GM12878 (cell line): ENCODE measurements at regions not wholly inside any gene's neighbourhood (a gene's known extent, or its start where the extent isn't known, plus 50 kb on each side); places are given as distances from the start of the nearest gene placed in this dataset.

ENCODE experiments used
- ATAC-seq: fragments of 200-7000 bp; cut with Tn5 transposase; 3 replicates; pipeline ENCODE4 v1.9.1; 2020; ENCODE audit warnings: mild to moderate bottlenecking, moderate library complexity
- BruUV-seq: library from RNA; stranded (reverse); fragments of 400-500 nt; replicated peaks from 2 replicates; lab custom pipeline; 2021; lab: Mats Ljungman, UMichigan
- CTCF ChIA-PET: fragments of 300-600 bp; sonication (Branson Sonifier 250); formaldehyde crosslinking; extraction: SDS; loops from one replicate; lab custom pipeline; 2021; ENCODE audit warnings: inconsistent platforms; lab: Yijun Ruan, JAX
- POLR2A ChIA-PET: fragments of 350-600 bp; formaldehyde crosslinking; extraction: SDS; loops from one replicate; lab custom pipeline; 2021; ENCODE audit warnings: inconsistent platforms; lab: Charles Lee
- RAD21 ChIA-PET: fragments of 300-600 bp; sonication (Branson Sonifier 250); formaldehyde crosslinking; loops from one replicate; lab custom pipeline; 2023; ENCODE audit warnings: antibody characterized with exemption; ENCODE audit not compliant: unreplicated experiment; lab: Charles Lee
- SMC1A ChIA-PET: fragments of 300-600 bp; sonication (Branson Sonifier 250); formaldehyde crosslinking; loops from one replicate; lab custom pipeline; 2023; ENCODE audit not compliant: unreplicated experiment, uncharacterized antibody; lab: Charles Lee
- DNase-seq: peaks from one replicate; pipeline ENCODE4 v3.0.0-alpha.2; 2011; ENCODE audit warnings: low read depth, low spot score
- FAIRE-seq: peaks from 3 replicates; lab custom pipeline; 2011; peaks lifted over from hg19 to GRCh38; lab: Jason Lieb, UNC
- H2AFZ ChIP-seq: 2 replicates; pipeline ENCODE4 v1.6.0; 2011; ENCODE audit warnings: low read depth, low read length, control low read depth; ENCODE audit not compliant: control insufficient read depth
- H3K27ac ChIP-seq: 2 replicates; pipeline ENCODE4 v1.5.1; 2011; ENCODE audit warnings: control low read depth; ENCODE audit not compliant: control insufficient read depth, insufficient read depth
- H3K27me3 ChIP-seq, 2 experiments: replicated peaks in 1 of 2; 2 replicates each; pipeline versions ENCODE4 v1.6.0 to v1.6.1; 2011; ENCODE audit warnings: low read length in 1 of 2; ENCODE audit not compliant: control insufficient read depth in 2 of 2, insufficient read depth in 2 of 2
- H3K36me3 ChIP-seq, 2 experiments: 2 replicates each; pipeline ENCODE4 v1.5.1; 2011; ENCODE audit warnings: low read length in 1 of 2; ENCODE audit not compliant: control insufficient read depth in 2 of 2, insufficient read depth in 2 of 2
- H3K4me1 ChIP-seq: 2 replicates; pipeline ENCODE4 v1.6.1; 2011; ENCODE audit warnings: mild to moderate bottlenecking, low read length, moderate library complexity, mixed read lengths; ENCODE audit not compliant: control insufficient read depth, insufficient read depth
- H3K4me2 ChIP-seq: 2 replicates; pipeline ENCODE4 v1.6.0; 2011; ENCODE audit warnings: control low read depth; ENCODE audit not compliant: control insufficient read depth, insufficient read depth
- H3K4me3 ChIP-seq: fragments of 200-600 bp; sonication (generic); 2 replicates; pipeline ENCODE4 v1.5.1; 2016
- H3K79me2 ChIP-seq: 2 replicates; pipeline ENCODE4 v1.6.0; 2011; ENCODE audit warnings: low read length; ENCODE audit not compliant: control insufficient read depth, insufficient read depth
- H3K9ac ChIP-seq: 2 replicates; pipeline ENCODE4 v1.8.0; 2011; ENCODE audit warnings: low read length, control low read depth, mixed read lengths; ENCODE audit not compliant: control insufficient read depth, insufficient read depth
- H3K9me3 ChIP-seq: replicated peaks from 3 replicates; pipeline ENCODE4 v1.5.1; 2011; ENCODE audit warnings: mild to moderate bottlenecking, low read length; ENCODE audit not compliant: control insufficient read depth, insufficient read depth
- H4K20me1 ChIP-seq: 2 replicates; pipeline ENCODE4 v1.6.0; 2011; ENCODE audit not compliant: control insufficient read depth, insufficient read depth
- BACH1 ChIP-seq: fragments of 450-650 bp; IDR thresholded peaks from 2 replicates; pipeline ENCODE4 v1.6.1; 2017; ENCODE audit warnings: mild to moderate bottlenecking, borderline replicate concordance
- BCL11A ChIP-seq: IDR thresholded peaks from 2 replicates; pipeline ENCODE4 v1.6.1; 2011; ENCODE audit warnings: low read depth, low read length
- ETV6 ChIP-seq, 2 experiments: fragments of 450-650 bp in 1 of 2; IDR thresholded peaks in 1 of 2; conservative IDR thresholded peaks in 1 of 2; 2 replicates each; pipeline ENCODE4 v1.6.1; 2014; ENCODE audit warnings: antibody characterized with exemption in 1 of 2, borderline replicate concordance in 1 of 2, low read depth in 1 of 2, mild to moderate bottlenecking in 1 of 2, moderate library complexity in 1 of 2
- JUNB ChIP-seq: IDR thresholded peaks from 2 replicates; pipeline ENCODE4 v1.6.1; 2016; ENCODE audit warnings: antibody characterized with exemption, mild to moderate bottlenecking
- MYB ChIP-seq: fragments of 150-350 bp; IDR thresholded peaks from 2 replicates; pipeline ENCODE4 v1.6.1; 2014; ENCODE audit warnings: mild to moderate bottlenecking, low read depth, low read length, borderline replicate concordance
- NFXL1 ChIP-seq: fragments of 450-650 bp; IDR thresholded peaks from 2 replicates; pipeline ENCODE4 v1.6.1; 2017; ENCODE audit warnings: antibody characterized with exemption, mild to moderate bottlenecking, borderline replicate concordance
- NR2C2 ChIP-seq: IDR thresholded peaks from 2 replicates; pipeline ENCODE4 v1.6.1; 2011; ENCODE audit warnings: borderline replicate concordance, low read depth; ENCODE audit not compliant: control insufficient read depth, insufficient read length
- SPI1 ChIP-seq: IDR thresholded peaks from 2 replicates; pipeline ENCODE4 v1.6.1; 2011; ENCODE audit warnings: low read depth, mild to moderate bottlenecking, low read length, moderate library complexity, borderline replicate concordance; ENCODE audit not compliant: insufficient read depth
- TCF3 ChIP-seq: IDR thresholded peaks from 2 replicates; pipeline ENCODE4 v1.6.1; 2012; ENCODE audit warnings: low read depth, mild to moderate bottlenecking, low read length, borderline replicate concordance; ENCODE audit not compliant: insufficient read depth
- ZBED1 ChIP-seq: IDR thresholded peaks from 2 replicates; pipeline ENCODE4 v1.6.1; 2016; ENCODE audit warnings: borderline replicate concordance
- WGBS: methylation state at CpG from one replicate; pipeline ENCODE4 v1.1.6; 2016; ENCODE audit warnings: low lambda C conversion rate; ENCODE audit not compliant: insufficient replicate concordance, insufficient coverage; ENCODE audit errors: missing lambda C conversion rate; 5-methylcytosine and 5-hydroxymethylcytosine counted together
- in situ Hi-C: fragments of 300-500 bp; cut with MboI; formaldehyde crosslinking; loops from 9 replicates; pipeline ENCODE4 v1.14.3; 2018; ENCODE audit warnings: mixed read lengths
- intact Hi-C: fragments of 100-400 bp; cut with micrococcal nuclease; formaldehyde crosslinking; loops from one replicate; pipeline ENCODE4 v1.14.2; 2022; ENCODE audit not compliant: unreplicated experiment
- TF ChIP-seq, protein P1 (sequence below): IDR thresholded peaks from 2 replicates; pipeline ENCODE4 v1.6.1; 2012; ENCODE audit warnings: mild to moderate bottlenecking, low read depth, low read length
- TF ChIP-seq, protein P2 (sequence below): fragments of 450-650 bp; IDR thresholded peaks from 2 replicates; pipeline ENCODE4 v1.6.1; 2016; ENCODE audit warnings: mild to moderate bottlenecking
- TF ChIP-seq, protein P3 (sequence below): fragments of 150-350 bp; IDR thresholded peaks from 2 replicates; pipeline ENCODE4 v1.6.1; 2016; ENCODE audit warnings: low read depth, low read length
- TF ChIP-seq, protein P4 (sequence below): fragments of 450-650 bp; IDR thresholded peaks from 2 replicates; pipeline ENCODE4 v1.6.1; 2017; ENCODE audit warnings: antibody characterized with exemption, mild to moderate bottlenecking, moderate library complexity

DNA sequence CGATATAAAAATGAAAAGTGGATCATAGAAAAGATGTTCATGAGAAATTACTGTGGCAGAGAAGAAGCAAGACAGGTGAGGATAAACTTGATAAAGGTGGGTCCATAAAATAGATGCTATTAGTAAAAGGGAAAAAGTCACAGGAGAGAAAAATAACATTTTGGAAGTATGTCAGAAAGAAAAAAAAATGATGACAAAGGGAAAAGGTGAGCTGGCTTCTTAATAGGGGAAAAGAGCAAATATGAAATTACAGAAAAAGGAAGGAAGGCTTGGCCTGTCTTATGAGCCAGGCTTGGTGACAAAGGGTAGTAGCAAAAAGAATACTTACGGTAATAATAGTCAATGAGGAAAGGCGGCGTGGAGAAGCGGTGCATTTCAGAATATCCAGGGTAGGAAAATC lies 386.1 kb downstream of the RWDD3 start:
- 68% methylated on average over 5 of the region's 5 CpGs for WGBS
- no peaks in the 10 kb centered on the region for H3K27me3 ChIP-seq
- intact Hi-C loops (no loop called here), in situ Hi-C loops (no loop called here)
- DNase-seq (no peak), ATAC-seq (no peak), FAIRE-seq (no peak)
- no peaks in the 10 kb centered on the region for H3K9me3 ChIP-seq
- no peak overlapping the region for H3K4me3 ChIP-seq
- BruUV-seq: no TSS peak
- no peaks in the 10 kb centered on the region for H4K20me1 ChIP-seq
- RAD21 ChIA-PET: interaction anchor here (0.6 kb wide), 1 partner anchor 852 kb away, joined by 3 read pairs; no protein-coding TSS in a partner anchor
- POLR2A ChIA-PET: no interaction called here
- CTCF ChIA-PET: no interaction called here
- no peak overlapping the region for H3K4me2 ChIP-seq
- no peak overlapping the region for H3K9ac ChIP-seq
- H3K4me1 ChIP-seq: no peaks in the 10 kb centered on the region
- H3K79me2 ChIP-seq: no peaks in the 10 kb centered on the region
- TF ChIP-seq ETV6 (conservative IDR thresholded peaks at IDR 0.05 in 1 of 2, IDR thresholded peaks at IDR 0.05 in 1 of 2; ENCODE audit: borderline replicate concordance in 1 of 2, low read depth in 1 of 2) (no peak), BACH1 (no peak), ZBED1 (no peak), TCF3 (no peak), NR2C2 (no peak), MYB (no peak), BCL11A (no peak), NFXL1 (no peak), JUNB (no peak), SPI1 (no peak)
- TF ChIP-seq, protein P1, sequence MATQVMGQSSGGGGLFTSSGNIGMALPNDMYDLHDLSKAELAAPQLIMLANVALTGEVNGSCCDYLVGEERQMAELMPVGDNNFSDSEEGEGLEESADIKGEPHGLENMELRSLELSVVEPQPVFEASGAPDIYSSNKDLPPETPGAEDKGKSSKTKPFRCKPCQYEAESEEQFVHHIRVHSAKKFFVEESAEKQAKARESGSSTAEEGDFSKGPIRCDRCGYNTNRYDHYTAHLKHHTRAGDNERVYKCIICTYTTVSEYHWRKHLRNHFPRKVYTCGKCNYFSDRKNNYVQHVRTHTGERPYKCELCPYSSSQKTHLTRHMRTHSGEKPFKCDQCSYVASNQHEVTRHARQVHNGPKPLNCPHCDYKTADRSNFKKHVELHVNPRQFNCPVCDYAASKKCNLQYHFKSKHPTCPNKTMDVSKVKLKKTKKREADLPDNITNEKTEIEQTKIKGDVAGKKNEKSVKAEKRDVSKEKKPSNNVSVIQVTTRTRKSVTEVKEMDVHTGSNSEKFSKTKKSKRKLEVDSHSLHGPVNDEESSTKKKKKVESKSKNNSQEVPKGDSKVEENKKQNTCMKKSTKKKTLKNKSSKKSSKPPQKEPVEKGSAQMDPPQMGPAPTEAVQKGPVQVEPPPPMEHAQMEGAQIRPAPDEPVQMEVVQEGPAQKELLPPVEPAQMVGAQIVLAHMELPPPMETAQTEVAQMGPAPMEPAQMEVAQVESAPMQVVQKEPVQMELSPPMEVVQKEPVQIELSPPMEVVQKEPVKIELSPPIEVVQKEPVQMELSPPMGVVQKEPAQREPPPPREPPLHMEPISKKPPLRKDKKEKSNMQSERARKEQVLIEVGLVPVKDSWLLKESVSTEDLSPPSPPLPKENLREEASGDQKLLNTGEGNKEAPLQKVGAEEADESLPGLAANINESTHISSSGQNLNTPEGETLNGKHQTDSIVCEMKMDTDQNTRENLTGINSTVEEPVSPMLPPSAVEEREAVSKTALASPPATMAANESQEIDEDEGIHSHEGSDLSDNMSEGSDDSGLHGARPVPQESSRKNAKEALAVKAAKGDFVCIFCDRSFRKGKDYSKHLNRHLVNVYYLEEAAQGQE: no peak
- TF ChIP-seq, protein P2, sequence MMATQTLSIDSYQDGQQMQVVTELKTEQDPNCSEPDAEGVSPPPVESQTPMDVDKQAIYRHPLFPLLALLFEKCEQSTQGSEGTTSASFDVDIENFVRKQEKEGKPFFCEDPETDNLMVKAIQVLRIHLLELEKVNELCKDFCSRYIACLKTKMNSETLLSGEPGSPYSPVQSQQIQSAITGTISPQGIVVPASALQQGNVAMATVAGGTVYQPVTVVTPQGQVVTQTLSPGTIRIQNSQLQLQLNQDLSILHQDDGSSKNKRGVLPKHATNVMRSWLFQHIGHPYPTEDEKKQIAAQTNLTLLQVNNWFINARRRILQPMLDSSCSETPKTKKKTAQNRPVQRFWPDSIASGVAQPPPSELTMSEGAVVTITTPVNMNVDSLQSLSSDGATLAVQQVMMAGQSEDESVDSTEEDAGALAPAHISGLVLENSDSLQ: no peak
- TF ChIP-seq, protein P3, sequence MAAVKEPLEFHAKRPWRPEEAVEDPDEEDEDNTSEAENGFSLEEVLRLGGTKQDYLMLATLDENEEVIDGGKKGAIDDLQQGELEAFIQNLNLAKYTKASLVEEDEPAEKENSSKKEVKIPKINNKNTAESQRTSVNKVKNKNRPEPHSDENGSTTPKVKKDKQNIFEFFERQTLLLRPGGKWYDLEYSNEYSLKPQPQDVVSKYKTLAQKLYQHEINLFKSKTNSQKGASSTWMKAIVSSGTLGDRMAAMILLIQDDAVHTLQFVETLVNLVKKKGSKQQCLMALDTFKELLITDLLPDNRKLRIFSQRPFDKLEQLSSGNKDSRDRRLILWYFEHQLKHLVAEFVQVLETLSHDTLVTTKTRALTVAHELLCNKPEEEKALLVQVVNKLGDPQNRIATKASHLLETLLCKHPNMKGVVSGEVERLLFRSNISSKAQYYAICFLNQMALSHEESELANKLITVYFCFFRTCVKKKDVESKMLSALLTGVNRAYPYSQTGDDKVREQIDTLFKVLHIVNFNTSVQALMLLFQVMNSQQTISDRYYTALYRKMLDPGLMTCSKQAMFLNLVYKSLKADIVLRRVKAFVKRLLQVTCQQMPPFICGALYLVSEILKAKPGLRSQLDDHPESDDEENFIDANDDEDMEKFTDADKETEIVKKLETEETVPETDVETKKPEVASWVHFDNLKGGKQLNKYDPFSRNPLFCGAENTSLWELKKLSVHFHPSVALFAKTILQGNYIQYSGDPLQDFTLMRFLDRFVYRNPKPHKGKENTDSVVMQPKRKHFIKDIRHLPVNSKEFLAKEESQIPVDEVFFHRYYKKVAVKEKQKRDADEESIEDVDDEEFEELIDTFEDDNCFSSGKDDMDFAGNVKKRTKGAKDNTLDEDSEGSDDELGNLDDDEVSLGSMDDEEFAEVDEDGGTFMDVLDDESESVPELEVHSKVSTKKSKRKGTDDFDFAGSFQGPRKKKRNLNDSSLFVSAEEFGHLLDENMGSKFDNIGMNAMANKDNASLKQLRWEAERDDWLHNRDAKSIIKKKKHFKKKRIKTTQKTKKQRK: no peak
- TF ChIP-seq, protein P4, sequence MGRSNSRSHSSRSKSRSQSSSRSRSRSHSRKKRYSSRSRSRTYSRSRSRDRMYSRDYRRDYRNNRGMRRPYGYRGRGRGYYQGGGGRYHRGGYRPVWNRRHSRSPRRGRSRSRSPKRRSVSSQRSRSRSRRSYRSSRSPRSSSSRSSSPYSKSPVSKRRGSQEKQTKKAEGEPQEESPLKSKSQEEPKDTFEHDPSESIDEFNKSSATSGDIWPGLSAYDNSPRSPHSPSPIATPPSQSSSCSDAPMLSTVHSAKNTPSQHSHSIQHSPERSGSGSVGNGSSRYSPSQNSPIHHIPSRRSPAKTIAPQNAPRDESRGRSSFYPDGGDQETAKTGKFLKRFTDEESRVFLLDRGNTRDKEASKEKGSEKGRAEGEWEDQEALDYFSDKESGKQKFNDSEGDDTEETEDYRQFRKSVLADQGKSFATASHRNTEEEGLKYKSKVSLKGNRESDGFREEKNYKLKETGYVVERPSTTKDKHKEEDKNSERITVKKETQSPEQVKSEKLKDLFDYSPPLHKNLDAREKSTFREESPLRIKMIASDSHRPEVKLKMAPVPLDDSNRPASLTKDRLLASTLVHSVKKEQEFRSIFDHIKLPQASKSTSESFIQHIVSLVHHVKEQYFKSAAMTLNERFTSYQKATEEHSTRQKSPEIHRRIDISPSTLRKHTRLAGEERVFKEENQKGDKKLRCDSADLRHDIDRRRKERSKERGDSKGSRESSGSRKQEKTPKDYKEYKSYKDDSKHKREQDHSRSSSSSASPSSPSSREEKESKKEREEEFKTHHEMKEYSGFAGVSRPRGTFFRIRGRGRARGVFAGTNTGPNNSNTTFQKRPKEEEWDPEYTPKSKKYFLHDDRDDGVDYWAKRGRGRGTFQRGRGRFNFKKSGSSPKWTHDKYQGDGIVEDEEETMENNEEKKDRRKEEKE: no peak
- H2AFZ ChIP-seq: no peak overlapping the region
- SMC1A ChIA-PET: no interaction called here
- no peak overlapping the region for H3K27ac ChIP-seq
- H3K36me3 ChIP-seq: no peaks in the 10 kb centered on the region
